Colonic mucosa (tissue), 4 donors: ENCODE measurements at regions not wholly inside any gene's neighbourhood (a gene's known extent, or its start where the extent isn't known, plus 50 kb on each side); places are given as distances from the start of the nearest gene placed in this dataset.
"Not testable (repeated sequence)": the region's sequence is repeated elsewhere in the genome, so short reads cannot be mapped to it uniquely, and the experiment has no call there.

Experiments
- DNase-seq: peaks from one replicate; pipeline ENCODE4 v3.0.0-alpha.2; 2020
- H3K27ac ChIP-seq: fragments of 200-600 bp; one replicate; pipeline ENCODE4 v1.8.0; 2021
- H3K27me3 ChIP-seq: fragments of 200-600 bp; one replicate; pipeline ENCODE4 v1.8.0; 2021
- H3K36me3 ChIP-seq: fragments of 200-600 bp; one replicate; pipeline ENCODE4 v1.8.0; 2021
- H3K4me1 ChIP-seq: fragments of 200-600 bp; one replicate; pipeline ENCODE4 v1.8.0; 2021; ENCODE audit warnings: mild to moderate bottlenecking
- H3K4me3 ChIP-seq: fragments of 200-600 bp; one replicate; pipeline ENCODE4 v1.8.0; 2021
- H3K9ac ChIP-seq, 2 donors: one replicate each; pipeline ENCODE4 v1.7.0; 2013; ENCODE audit warnings: control low read depth in 2 of 2, low read depth in 2 of 2, low read length in 2 of 2
- H3K9me3 ChIP-seq: fragments of 200-600 bp; one replicate; pipeline ENCODE4 v1.8.0; 2021
- CTCF ChIP-seq: fragments of 200-600 bp; IDR thresholded peaks from one replicate; pipeline ENCODE4 v1.8.0; 2022; ENCODE audit warnings: antibody characterized with exemption, mild to moderate bottlenecking
- intact Hi-C: fragments of 100-400 bp; cut with DNase I; formaldehyde crosslinking; loops from one replicate; pipeline ENCODE4 v1.14.1; 2022
- donor health status: healthy.
- donor health status: DM: no; HTN: no; CAD: no.
- donor health status: DM: no; HTN: no; CAD: no.

GRCh38 chr10:131363416-131363815, 51.9 kb upstream of the TCERG1L start:
- no peaks in the 10 kb centered on the region for H3K4me1 ChIP-seq
- no peak for TF ChIP-seq CTCF
- intact Hi-C loops: no loop called here
- no peaks in the 10 kb centered on the region for H3K9me3 ChIP-seq
- no peak overlapping the region for H3K9ac ChIP-seq
- H3K36me3 ChIP-seq: no peaks in the 10 kb centered on the region
- H3K27ac ChIP-seq: no peak overlapping the region
- H3K27me3 ChIP-seq: no peaks in the 10 kb centered on the region
- no peak overlapping the region for H3K4me3 ChIP-seq
- DNase-seq: no peak

- DNase-seq: no peak
- no peaks in the 10 kb centered on the region for H3K36me3 ChIP-seq
- H3K27me3 ChIP-seq: no peaks in the 10 kb centered on the region
- no peak overlapping the region for H3K4me3 ChIP-seq
- no peaks in the 10 kb centered on the region for H3K4me1 ChIP-seq
- no peak overlapping the region for H3K27ac ChIP-seq
- no peaks in the 10 kb centered on the region for H3K9me3 ChIP-seq
- no peak for TF ChIP-seq CTCF
- H3K9ac ChIP-seq: no peak overlapping the region
- intact Hi-C loops: no loop called here
Measured at GRCh38 chr10:131371571-131371970, 60.0 kb upstream of the TCERG1L start.

- DNase-seq: no peak
- Histone ChIP-seq H3K4me1 (no peaks in the 10 kb centered on the region), H3K9me3 (no peaks in the 10 kb centered on the region), H3K27ac (no peak overlapping the region), H3K36me3 (no peaks in the 10 kb centered on the region), H3K27me3 (no peaks in the 10 kb centered on the region), H3K4me3 (no peak overlapping the region), H3K9ac (no peak overlapping the region)
- intact Hi-C loops: no loop called here
- TF ChIP-seq CTCF: no peak
Measured at GRCh38 chr10:131381576-131381975, 70.1 kb upstream of the TCERG1L start.

- intact Hi-C loops, H3K4me1 ChIP-seq, DNase-seq, H3K4me3 ChIP-seq, H3K27ac ChIP-seq, H3K9me3 ChIP-seq, H3K27me3 ChIP-seq, H3K36me3 ChIP-seq, H3K9ac ChIP-seq: not testable (repeated sequence)
Measured at GRCh38 chr10:131385161-131385872, 73.8 kb upstream of the TCERG1L start.

- H3K36me3 ChIP-seq: no peaks in the 10 kb centered on the region
- H3K4me1 ChIP-seq: no peaks in the 10 kb centered on the region
- DNase-seq: no peak
- no peak for TF ChIP-seq CTCF
- intact Hi-C loops: no loop called here
- no peaks in the 10 kb centered on the region for H3K27me3 ChIP-seq
- no peak overlapping the region for H3K4me3 ChIP-seq
- no peak overlapping the region for H3K9ac ChIP-seq
- no peak overlapping the region for H3K27ac ChIP-seq
- no peaks in the 10 kb centered on the region for H3K9me3 ChIP-seq
Measured at GRCh38 chr10:131387018-131387529, 75.6 kb upstream of the TCERG1L start.

GRCh38 chr10:131391936-131392335, 80.4 kb upstream of the TCERG1L start:
- intact Hi-C loops: no loop called here
- TF ChIP-seq CTCF: no peak
- Histone ChIP-seq H3K9me3 (no peaks in the 10 kb centered on the region), H3K27ac (no peak overlapping the region), H3K27me3 (no peaks in the 10 kb centered on the region), H3K36me3 (no peaks in the 10 kb centered on the region), H3K4me3 (no peak overlapping the region), H3K4me1 (no peaks in the 10 kb centered on the region), H3K9ac (no peak overlapping the region)
- no peak for DNase-seq
